ENCODE measurements at regions not wholly inside any gene's neighbourhood (a gene's known extent, or its start where the extent isn't known, plus 50 kb on each side); places are given as distances from the start of the nearest gene placed in this dataset.
A peak's percentile ranks its signal among the peaks of the same experiment; 100 is the strongest.
"Not testable (repeated sequence)": the region's sequence is repeated elsewhere in the genome, so short reads cannot be mapped to it uniquely, and the experiment has no call there.

GRCh38 chr6:141492521-141493284 is 640.0 kb upstream of the GJE1 start:
- DNase-seq (ENCODE audit: low read depth): no peak

GRCh38 chr6:141491684-141492083 is 641.0 kb upstream of the GJE1 start:
- DNase-seq (ENCODE audit: low read depth): no peak

- no peak for DNase-seq (ENCODE audit: low read depth)
Measured at GRCh38 chr6:141490982-141491381, 641.7 kb upstream of the GJE1 start.

GRCh38 chr6:141488488-141488887 is 644.2 kb upstream of the GJE1 start:
- peak; percentile 36 for DNase-seq (ENCODE audit: low read depth)

GRCh38 chr6:141486942-141487341 is 645.8 kb upstream of the GJE1 start:
- no peak for DNase-seq (ENCODE audit: low read depth)

GRCh38 chr6:141484711-141485110 is 648.0 kb upstream of the GJE1 start:
- peak; percentile 12 for DNase-seq (ENCODE audit: low read depth)

GRCh38 chr6:141483598-141484061 is 649.1 kb upstream of the GJE1 start:
- peak; percentile 99 for DNase-seq (ENCODE audit: low read depth)

- DNase-seq (ENCODE audit: low read depth): peak; percentile 17
Measured at GRCh38 chr6:141482796-141483597, 649.7 kb upstream of the GJE1 start.

- peak; percentile 21 for DNase-seq (ENCODE audit: low read depth)
Measured at GRCh38 chr6:141475259-141475658, 657.5 kb upstream of the GJE1 start.

- no peak for DNase-seq (ENCODE audit: low read depth)
Measured at GRCh38 chr6:141472162-141472928, 660.4 kb upstream of the GJE1 start.

- DNase-seq (ENCODE audit: low read depth): no peak
Measured at GRCh38 chr6:141470810-141471209, 661.9 kb upstream of the GJE1 start.

GRCh38 chr6:141467881-141468280 is 664.8 kb upstream of the GJE1 start:
- peak; percentile 42 for DNase-seq (ENCODE audit: low read depth)

- DNase-seq (ENCODE audit: low read depth): no peak
Measured at GRCh38 chr6:141467041-141467440, 665.7 kb upstream of the GJE1 start.

GRCh38 chr6:141464896-141465295 is 667.8 kb upstream of the GJE1 start:
- no peak for DNase-seq (ENCODE audit: low read depth)

- peak; percentile 52 for DNase-seq (ENCODE audit: low read depth)
Measured at GRCh38 chr6:141464490-141464889, 668.2 kb upstream of the GJE1 start.

GRCh38 chr6:141463237-141463977 is 669.3 kb upstream of the GJE1 start:
- peak; percentile 59 for DNase-seq (ENCODE audit: low read depth)

GRCh38 chr6:141460743-141461484 is 671.8 kb upstream of the GJE1 start:
- no peak for DNase-seq (ENCODE audit: low read depth)

- DNase-seq (ENCODE audit: low read depth): not testable (repeated sequence)
Measured at GRCh38 chr6:141460245-141460644, 672.5 kb upstream of the GJE1 start.

GRCh38 chr6:141457984-141458383 is 674.7 kb upstream of the GJE1 start:
- not testable (repeated sequence) for DNase-seq (ENCODE audit: low read depth)

- no peak for DNase-seq (ENCODE audit: low read depth)
Measured at GRCh38 chr6:141452354-141452686, 680.4 kb upstream of the GJE1 start.

Data from EH (cell line).